ENCODE measurements at regions not wholly inside any gene's neighbourhood (a gene's known extent, or its start where the extent isn't known, plus 50 kb on each side); places are given as distances from the start of the nearest gene placed in this dataset.

DNA sequence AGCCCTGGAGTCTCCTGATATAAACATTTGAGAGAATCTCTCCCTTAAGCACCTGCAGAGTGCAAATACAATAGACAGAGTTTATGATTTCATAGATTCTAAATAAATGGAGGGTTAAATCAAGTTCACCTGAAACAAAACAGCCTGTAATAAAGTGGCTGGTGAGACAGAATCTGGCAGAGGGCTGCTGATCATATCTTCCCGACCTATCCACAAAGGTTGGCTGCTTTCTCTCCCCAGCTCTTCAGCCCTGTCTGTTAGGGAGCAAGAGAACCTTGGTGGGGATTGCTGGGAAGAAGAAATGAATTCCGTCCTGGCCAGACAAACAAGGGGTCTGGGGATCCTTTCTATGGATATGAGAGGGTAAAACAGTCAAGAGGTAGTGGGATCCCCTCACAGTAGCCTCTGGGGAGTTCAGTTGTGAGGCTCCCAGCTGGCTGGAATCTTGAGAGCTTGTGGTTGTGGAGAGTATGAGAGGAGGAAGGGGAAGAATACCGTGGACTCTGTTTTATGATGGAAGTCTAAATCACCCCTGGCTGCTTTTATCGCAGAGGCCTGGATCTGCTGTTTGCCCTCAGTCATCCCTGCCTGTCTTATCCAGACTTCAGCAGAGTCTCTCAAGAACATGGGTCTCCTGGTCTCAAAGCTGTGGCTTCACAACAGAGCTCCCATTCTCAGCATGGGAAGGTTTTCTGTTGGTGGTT is 451.3 kb downstream of the NTRK3 start:
- TF ChIP-seq ZNF614 (CRISPR knock-in tag; IDR thresholded peaks at IDR 0.05; ENCODE audit: borderline replicate concordance) (no peak), ETV6 (CRISPR knock-in tag; conservative IDR thresholded peaks at IDR 0.05) (no peak), KLF11 (CRISPR knock-in tag; IDR thresholded peaks at IDR 0.05) (no peak), NFIB (CRISPR knock-in tag; IDR thresholded peaks at IDR 0.05; ENCODE audit: borderline replicate concordance) (no peak), PHF20 (CRISPR knock-in tag; IDR thresholded peaks at IDR 0.05) (no peak), NFRKB (IDR thresholded peaks at IDR 0.05) (no peak), RELA (CRISPR knock-in tag; IDR thresholded peaks at IDR 0.05) (no peak)
- TF ChIP-seq, protein P1, sequence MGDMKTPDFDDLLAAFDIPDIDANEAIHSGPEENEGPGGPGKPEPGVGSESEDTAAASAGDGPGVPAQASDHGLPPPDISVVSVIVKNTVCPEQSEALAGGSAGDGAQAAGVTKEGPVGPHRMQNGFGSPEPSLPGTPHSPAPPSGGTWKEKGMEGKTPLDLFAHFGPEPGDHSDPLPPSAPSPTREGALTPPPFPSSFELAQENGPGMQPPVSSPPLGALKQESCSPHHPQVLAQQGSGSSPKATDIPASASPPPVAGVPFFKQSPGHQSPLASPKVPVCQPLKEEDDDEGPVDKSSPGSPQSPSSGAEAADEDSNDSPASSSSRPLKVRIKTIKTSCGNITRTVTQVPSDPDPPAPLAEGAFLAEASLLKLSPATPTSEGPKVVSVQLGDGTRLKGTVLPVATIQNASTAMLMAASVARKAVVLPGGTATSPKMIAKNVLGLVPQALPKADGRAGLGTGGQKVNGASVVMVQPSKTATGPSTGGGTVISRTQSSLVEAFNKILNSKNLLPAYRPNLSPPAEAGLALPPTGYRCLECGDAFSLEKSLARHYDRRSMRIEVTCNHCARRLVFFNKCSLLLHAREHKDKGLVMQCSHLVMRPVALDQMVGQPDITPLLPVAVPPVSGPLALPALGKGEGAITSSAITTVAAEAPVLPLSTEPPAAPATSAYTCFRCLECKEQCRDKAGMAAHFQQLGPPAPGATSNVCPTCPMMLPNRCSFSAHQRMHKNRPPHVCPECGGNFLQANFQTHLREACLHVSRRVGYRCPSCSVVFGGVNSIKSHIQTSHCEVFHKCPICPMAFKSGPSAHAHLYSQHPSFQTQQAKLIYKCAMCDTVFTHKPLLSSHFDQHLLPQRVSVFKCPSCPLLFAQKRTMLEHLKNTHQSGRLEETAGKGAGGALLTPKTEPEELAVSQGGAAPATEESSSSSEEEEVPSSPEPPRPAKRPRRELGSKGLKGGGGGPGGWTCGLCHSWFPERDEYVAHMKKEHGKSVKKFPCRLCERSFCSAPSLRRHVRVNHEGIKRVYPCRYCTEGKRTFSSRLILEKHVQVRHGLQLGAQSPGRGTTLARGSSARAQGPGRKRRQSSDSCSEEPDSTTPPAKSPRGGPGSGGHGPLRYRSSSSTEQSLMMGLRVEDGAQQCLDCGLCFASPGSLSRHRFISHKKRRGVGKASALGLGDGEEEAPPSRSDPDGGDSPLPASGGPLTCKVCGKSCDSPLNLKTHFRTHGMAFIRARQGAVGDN (CRISPR knock-in tag; IDR thresholded peaks at IDR 0.05) = no peak
- TF ChIP-seq, protein P2, sequence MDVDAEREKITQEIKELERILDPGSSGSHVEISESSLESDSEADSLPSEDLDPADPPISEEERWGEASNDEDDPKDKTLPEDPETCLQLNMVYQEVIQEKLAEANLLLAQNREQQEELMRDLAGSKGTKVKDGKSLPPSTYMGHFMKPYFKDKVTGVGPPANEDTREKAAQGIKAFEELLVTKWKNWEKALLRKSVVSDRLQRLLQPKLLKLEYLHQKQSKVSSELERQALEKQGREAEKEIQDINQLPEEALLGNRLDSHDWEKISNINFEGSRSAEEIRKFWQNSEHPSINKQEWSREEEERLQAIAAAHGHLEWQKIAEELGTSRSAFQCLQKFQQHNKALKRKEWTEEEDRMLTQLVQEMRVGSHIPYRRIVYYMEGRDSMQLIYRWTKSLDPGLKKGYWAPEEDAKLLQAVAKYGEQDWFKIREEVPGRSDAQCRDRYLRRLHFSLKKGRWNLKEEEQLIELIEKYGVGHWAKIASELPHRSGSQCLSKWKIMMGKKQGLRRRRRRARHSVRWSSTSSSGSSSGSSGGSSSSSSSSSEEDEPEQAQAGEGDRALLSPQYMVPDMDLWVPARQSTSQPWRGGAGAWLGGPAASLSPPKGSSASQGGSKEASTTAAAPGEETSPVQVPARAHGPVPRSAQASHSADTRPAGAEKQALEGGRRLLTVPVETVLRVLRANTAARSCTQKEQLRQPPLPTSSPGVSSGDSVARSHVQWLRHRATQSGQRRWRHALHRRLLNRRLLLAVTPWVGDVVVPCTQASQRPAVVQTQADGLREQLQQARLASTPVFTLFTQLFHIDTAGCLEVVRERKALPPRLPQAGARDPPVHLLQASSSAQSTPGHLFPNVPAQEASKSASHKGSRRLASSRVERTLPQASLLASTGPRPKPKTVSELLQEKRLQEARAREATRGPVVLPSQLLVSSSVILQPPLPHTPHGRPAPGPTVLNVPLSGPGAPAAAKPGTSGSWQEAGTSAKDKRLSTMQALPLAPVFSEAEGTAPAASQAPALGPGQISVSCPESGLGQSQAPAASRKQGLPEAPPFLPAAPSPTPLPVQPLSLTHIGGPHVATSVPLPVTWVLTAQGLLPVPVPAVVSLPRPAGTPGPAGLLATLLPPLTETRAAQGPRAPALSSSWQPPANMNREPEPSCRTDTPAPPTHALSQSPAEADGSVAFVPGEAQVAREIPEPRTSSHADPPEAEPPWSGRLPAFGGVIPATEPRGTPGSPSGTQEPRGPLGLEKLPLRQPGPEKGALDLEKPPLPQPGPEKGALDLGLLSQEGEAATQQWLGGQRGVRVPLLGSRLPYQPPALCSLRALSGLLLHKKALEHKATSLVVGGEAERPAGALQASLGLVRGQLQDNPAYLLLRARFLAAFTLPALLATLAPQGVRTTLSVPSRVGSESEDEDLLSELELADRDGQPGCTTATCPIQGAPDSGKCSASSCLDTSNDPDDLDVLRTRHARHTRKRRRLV (CRISPR knock-in tag; IDR thresholded peaks at IDR 0.05) = no peak
- TF ChIP-seq, protein P3, sequence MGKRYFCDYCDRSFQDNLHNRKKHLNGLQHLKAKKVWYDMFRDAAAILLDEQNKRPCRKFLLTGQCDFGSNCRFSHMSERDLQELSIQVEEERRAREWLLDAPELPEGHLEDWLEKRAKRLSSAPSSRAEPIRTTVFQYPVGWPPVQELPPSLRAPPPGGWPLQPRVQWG (CRISPR knock-in tag; IDR thresholded peaks at IDR 0.05; ENCODE audit: borderline replicate concordance, low read depth) = no peak
- TF ChIP-seq, protein P4, sequence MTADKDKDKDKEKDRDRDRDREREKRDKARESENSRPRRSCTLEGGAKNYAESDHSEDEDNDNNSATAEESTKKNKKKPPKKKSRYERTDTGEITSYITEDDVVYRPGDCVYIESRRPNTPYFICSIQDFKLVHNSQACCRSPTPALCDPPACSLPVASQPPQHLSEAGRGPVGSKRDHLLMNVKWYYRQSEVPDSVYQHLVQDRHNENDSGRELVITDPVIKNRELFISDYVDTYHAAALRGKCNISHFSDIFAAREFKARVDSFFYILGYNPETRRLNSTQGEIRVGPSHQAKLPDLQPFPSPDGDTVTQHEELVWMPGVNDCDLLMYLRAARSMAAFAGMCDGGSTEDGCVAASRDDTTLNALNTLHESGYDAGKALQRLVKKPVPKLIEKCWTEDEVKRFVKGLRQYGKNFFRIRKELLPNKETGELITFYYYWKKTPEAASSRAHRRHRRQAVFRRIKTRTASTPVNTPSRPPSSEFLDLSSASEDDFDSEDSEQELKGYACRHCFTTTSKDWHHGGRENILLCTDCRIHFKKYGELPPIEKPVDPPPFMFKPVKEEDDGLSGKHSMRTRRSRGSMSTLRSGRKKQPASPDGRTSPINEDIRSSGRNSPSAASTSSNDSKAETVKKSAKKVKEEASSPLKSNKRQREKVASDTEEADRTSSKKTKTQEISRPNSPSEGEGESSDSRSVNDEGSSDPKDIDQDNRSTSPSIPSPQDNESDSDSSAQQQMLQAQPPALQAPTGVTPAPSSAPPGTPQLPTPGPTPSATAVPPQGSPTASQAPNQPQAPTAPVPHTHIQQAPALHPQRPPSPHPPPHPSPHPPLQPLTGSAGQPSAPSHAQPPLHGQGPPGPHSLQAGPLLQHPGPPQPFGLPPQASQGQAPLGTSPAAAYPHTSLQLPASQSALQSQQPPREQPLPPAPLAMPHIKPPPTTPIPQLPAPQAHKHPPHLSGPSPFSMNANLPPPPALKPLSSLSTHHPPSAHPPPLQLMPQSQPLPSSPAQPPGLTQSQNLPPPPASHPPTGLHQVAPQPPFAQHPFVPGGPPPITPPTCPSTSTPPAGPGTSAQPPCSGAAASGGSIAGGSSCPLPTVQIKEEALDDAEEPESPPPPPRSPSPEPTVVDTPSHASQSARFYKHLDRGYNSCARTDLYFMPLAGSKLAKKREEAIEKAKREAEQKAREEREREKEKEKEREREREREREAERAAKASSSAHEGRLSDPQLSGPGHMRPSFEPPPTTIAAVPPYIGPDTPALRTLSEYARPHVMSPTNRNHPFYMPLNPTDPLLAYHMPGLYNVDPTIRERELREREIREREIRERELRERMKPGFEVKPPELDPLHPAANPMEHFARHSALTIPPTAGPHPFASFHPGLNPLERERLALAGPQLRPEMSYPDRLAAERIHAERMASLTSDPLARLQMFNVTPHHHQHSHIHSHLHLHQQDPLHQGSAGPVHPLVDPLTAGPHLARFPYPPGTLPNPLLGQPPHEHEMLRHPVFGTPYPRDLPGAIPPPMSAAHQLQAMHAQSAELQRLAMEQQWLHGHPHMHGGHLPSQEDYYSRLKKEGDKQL (CRISPR knock-in tag; IDR thresholded peaks at IDR 0.05; ENCODE audit: low read depth) = no peak
- TF ChIP-seq, protein P5, sequence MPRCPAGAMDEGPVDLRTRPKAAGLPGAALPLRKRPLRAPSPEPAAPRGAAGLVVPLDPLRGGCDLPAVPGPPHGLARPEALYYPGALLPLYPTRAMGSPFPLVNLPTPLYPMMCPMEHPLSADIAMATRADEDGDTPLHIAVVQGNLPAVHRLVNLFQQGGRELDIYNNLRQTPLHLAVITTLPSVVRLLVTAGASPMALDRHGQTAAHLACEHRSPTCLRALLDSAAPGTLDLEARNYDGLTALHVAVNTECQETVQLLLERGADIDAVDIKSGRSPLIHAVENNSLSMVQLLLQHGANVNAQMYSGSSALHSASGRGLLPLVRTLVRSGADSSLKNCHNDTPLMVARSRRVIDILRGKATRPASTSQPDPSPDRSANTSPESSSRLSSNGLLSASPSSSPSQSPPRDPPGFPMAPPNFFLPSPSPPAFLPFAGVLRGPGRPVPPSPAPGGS (CRISPR knock-in tag; IDR thresholded peaks at IDR 0.05) = no peak
- TF ChIP-seq, protein P6, sequence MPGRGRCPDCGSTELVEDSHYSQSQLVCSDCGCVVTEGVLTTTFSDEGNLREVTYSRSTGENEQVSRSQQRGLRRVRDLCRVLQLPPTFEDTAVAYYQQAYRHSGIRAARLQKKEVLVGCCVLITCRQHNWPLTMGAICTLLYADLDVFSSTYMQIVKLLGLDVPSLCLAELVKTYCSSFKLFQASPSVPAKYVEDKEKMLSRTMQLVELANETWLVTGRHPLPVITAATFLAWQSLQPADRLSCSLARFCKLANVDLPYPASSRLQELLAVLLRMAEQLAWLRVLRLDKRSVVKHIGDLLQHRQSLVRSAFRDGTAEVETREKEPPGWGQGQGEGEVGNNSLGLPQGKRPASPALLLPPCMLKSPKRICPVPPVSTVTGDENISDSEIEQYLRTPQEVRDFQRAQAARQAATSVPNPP (CRISPR knock-in tag; IDR thresholded peaks at IDR 0.05) = no peak

Data from HepG2 (cell line).